GM21447 (cell line): ENCODE measurements at regions not wholly inside any gene's neighbourhood (a gene's known extent, or its start where the extent isn't known, plus 50 kb on each side); places are given as distances from the start of the nearest gene placed in this dataset.

ENCODE experiments used
- ATAC-seq: cut with Tn5 transposase; IDR thresholded peaks from one replicate; pipeline ENCODE4 v1.9.1; 2021; ENCODE audit not compliant: unreplicated experiment

DNA sequence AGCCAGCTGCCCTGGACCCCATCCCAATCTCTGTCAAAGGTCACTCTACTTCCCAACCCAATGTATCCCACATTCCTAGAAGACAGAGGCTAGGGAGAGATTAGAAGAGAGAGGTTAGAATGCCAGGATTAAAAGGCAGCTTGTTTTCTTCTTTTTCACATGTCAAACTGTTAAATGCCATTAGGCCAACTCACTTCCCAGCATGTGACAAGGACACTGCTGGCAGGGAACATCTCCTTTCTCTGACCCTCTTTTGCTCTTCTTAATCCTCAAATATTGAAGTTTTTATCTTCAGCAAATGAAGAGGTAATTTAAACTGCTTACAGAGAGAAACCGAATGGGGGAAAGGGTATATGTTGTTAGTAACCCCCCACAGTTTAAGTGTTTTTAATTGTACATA lies 89.1 kb downstream of the BBS10 start:
- ATAC-seq, result no peak

DNA sequence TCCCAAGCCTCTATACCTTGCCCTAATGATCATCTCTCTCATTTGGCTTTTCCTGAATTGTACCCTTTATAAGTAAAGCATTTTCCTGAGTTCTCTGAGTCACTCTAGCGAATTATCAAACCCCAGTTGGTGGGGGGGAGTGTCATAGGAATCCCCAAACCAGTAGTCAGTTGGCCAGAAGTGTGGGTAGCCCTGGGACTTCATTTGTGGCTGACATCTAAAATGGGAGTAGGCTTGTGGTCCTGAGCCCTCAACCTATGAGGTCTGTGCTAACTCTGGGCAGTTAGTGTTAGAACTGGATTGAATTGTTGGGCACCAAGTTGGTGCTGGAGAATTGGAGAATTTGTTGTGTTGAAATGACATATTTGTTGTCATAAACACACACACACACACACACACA lies 91.3 kb downstream of the BBS10 start:
- ATAC-seq, result no peak

DNA sequence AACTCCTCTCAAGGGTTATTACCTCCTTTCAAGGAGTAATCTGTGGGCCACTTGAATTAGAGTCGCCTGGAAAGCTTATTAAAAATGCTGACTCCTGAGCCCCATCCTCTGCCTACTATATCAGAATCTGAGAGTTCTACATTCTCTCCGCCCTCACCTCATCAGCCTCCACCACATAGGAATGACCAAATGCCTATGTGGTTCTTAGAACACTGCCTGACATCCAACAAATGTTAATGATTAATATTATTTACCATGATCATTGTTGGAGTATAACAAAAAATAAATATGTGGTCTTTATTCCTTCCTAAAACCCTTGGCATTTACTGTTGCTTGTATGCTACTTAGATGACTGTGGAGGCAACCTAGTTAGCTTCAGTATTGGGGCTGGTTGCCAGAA lies 91.9 kb downstream of the BBS10 start:
- no peak for ATAC-seq

DNA sequence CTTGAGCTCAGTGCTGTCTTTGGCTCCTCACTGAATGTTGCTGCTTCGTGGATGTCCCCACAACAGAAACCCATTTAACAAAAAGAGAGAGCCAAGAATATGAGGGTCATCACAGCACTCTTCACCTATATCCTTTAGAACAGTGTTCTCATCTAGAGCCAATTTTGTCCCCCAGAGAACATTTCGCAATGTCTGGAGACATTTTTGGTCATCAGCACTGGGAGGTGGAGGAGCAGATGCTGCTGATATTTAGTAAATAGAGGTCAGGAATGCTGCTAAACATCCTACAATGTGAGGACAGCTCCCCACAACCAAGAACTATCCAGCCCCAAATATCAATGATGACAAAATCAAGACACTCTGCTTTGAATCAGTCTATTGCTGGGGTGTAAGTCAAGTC lies 92.5 kb downstream of the BBS10 start:
- no peak for ATAC-seq

DNA sequence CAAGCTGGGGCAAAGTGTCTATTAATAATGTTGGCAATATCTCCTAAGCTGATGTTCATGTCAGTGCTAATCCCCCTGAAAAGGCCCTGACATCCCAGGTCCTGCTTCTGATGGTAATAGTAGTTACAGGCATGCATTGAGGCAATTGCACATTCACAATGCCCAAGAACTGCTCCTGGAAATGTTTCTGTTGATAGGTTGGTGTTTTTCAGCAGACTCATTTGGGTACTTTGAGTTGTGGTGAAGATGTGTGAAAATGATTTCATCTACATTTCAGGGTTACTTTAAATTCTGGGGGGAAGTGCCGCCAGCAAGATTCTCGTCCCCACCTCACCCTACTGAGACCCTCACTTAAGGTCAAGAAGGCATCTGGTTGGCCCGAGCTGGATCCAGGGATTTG lies 92.9 kb downstream of the BBS10 start:
- ATAC-seq, result no peak

DNA sequence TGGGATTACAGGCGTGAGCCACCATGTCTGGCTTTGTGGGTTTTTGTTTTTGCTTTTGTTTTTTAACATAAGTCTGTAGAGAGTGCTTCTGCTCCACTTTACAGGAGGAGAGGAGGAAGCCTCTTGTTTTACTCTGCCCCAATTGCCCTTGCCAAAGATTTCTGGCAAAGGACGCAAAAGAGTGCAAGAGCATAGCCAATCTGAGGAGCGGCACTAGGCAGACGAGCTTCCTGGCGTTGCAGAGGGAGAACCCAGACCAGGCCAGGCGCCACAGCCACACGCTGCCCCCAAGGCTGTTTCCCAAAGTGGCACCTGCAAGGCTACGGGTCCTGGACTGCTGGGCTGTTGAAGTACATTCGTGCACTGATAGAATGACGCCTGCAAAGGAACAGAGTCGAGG lies 96.2 kb downstream of the BBS10 start:
- no peak for ATAC-seq

DNA sequence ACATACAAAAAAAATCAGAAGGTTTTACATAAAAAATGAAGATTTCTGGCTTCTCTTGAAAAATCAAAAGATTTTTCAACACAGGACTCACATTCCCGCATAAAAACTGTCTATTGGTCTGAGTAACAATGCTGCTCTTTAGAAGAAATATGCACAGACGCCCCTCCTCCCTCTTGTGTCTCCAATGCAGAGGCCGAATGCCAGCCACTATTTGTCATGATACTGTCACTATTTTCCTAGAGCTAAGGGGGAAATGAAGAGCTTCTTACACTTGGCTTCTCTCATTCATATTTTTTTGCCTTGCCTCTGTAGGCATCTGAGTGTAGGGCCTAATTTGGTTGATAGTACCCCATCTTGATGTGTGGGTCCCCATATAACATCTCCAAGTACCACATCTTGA lies 98.0 kb downstream of the BBS10 start:
- no peak for ATAC-seq

DNA sequence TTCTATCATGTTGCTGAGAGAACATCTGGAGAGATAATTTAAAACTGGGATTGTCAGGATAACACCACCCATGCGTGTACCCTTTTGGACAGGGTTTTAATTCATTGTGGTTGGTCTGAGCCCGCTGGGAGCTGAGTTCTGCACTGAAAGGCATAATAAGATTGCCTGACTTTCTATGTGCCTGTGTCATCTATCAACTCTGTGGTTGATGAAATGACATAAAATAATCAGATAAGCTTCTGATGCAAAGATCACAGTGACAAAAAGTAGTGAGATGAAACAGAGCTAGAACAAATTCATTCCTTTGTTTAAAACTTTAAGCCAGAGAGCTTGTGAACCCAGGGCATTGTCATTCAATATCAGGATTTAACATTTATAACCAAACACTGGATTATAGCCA lies 98.7 kb downstream of the BBS10 start:
- no peak for ATAC-seq

DNA sequence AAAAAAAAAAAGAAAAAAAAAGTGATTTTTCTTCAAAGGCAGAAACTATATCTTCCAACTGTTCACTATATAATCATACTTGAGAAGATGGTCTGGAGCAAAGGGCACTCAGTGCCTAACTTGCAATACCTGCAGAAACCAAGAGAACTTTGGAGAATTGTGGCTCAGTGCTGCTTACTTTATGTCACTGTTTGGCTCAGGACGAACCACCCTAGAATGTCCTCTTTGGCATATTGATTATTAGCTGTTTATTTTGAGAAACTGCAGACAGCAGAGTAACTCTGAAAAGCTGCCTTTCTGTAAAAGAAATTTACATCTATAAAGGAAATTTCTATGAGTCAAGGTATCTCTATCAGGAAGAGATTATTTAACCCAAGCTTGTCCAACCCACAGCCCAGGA lies 100.2 kb downstream of the BBS10 start:
- ATAC-seq, result no peak

DNA sequence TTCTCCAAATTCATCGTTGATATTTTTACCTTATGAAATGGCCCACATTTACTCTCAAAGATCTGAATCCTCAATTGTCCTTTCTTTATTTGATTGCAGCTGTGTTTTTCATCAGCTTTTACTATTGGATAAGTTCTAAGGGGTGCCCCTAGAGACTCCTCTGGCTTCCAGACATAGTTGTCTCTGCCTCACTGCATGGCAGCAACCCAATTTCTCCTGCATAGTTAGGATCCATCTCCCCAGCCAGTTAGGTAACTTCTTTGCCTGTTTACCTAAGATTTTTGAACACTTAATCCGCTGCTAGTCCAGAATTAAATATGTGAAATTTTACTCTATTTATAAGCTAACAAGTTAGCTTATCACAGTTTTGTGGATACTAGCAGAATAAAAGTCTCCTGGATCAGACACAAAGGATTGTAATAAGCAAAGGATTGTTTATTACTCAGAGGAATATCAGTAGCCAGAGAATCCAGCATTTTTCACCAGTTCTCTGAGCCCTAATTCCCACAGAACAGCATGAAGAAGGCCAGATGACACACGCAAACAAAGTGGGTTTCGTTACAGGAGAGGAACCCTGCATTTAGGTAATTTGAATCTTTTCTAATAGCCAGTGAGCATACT lies 101.1 kb downstream of the BBS10 start:
- no peak for ATAC-seq

DNA sequence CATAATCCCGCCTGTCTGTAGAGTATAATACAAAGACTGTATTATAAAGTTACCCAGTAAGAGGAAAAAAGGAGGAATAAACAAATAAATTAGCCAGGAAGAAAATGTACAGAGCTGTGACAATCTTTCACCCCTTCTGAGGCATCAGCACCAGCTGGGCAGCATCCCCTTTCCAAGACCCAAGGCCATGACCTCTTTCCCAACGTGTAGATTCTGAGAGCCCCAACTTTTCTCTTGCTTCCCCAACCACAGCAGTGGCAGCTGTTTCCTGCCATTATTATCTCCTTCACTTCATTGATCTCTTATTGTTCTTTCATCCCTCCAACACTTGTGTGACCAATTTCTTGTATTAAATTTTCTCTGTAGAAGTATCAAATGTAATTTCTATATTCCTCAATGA lies 101.6 kb downstream of the BBS10 start:
- no peak for ATAC-seq

DNA sequence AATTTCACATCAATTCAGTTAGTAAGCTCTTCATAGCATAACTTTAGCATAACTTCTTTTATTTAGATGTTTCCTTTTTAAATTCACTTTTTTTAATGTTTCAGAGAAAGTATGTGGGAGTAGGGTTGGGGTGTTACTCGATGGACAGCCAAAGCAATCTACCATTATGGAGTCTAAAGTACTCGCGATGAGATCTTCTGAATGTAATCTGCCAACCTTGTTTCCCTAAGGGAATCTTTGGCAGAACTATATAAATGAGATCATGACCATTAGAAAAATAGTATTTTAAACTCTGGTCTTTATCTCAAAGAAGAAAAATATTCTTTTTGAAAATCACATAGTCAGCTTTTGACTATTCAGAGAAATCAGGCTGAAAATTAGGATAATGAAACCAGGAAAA lies 103.9 kb downstream of the BBS10 start:
- ATAC-seq, result no peak

DNA sequence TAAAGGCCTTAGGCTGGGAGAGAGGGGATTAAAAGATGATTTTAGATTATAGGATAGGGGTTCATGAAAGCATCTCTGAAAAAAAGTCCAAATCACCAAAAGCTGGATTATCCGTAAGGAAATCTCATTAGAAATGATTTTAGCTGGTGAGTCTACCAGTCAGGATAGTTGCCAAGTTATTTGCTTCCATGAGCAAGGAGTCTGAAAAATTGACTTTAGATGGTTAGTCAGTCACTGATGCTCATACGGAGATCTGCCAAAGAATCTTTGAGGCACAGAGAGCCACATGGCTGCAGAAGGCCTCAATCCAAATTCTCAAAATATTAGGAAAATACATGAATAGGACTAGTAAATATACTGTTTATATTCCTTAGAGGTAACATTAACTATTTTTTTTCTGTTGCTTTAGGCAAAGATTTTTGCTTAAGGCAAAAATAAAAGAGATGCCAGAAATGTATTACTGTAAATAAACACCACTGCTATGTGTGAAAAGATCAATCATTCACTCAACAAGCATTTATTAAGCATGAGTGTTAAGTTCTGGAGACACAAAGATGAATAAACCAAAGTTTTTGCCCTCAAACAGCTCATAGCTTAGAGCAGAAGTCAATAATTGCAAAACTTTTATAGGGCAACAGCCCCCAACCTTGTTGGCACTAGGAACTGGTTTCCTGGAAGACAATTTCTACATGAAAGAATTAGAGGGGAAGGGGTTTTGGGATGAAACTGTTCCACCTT lies 105.2 kb downstream of the BBS10 start:
- ATAC-seq, result no peak

DNA sequence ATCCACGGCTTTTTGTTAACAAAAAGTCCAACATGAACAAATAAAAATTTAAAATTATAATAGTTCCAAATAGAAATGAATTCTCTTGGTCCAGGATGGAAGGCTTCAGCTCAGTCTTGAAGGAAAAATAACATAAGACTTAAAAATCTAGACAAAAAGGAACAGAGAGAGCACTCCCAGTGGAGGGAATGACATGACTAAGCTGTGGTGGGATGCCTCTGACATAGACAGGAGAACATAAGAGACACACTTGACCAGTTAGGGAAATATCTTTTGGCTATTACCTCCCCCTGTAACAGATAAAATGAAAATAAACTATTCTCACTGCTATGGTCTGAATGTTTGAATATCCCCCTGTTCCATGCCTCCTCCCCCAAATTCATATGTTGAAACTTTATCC lies 106.8 kb downstream of the BBS10 start:
- ATAC-seq, result no peak

DNA sequence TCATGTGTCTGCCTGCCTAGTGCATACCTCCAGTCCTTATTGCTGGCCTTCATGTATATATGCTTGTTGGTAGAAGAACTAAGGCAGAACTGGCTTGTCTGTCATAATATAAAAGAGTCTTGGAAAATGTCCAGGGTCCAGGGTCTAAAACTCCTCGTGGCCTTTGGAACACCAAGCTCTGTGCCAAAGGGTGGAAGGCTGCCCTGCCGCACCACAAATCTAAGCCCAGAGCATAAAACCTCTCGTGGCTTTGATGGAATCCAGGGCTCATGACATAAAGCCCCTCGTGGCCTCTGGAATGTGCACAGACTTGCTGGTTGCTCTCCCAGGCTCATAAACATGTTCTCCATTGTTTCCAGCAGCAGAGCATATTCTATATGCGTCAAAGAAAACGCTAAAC lies 107.9 kb downstream of the BBS10 start:
- no peak for ATAC-seq

DNA sequence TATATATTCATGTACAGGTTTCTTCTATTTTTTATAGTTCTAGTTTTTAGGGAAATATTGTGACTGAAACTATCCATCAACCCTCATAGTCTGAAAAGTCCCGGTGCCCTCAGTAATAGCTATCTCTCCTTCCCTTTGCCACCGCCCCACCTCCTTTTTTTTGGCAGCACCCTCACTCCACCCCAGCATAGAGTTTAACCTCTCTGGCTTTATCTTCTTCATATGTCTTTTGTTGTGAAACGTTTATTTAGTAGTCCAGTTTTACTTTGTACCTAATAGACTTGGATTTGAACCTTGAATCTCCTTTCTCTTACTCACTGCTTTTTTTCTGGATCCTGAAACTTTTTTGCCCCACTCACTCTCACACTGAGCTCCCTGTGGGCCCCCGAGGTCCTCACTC lies 109.5 kb downstream of the BBS10 start:
- ATAC-seq, result no peak

DNA sequence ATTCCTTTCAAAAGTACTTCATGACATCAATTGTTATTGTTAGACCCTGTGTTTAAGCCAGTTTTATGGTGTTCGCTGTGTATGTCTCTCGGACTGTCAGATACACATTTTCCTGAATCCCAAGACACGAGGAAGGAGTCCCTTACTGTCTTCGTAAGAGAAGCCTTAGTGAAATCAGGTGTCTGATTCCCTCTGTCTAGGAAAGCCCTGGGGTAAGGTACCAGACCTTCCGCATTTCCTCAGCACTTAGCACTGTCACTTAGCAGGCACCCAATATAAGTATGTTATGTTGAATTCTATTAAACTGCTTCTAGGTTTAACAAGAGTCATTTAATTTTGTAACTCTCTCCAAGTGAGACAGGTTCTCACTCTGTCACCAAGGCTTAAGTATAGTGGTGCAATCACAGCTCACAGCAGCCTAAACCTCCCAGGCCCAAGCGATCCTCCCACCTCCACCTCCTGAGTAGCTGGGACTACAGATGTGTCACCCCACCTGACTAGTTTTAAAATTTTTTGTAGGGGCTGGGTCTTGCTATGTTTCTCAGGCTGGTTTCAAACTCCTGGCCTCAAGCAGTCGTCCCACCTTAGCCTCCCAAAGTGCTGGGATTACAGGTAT lies 111.0 kb downstream of the BBS10 start:
- ATAC-seq, result no peak

DNA sequence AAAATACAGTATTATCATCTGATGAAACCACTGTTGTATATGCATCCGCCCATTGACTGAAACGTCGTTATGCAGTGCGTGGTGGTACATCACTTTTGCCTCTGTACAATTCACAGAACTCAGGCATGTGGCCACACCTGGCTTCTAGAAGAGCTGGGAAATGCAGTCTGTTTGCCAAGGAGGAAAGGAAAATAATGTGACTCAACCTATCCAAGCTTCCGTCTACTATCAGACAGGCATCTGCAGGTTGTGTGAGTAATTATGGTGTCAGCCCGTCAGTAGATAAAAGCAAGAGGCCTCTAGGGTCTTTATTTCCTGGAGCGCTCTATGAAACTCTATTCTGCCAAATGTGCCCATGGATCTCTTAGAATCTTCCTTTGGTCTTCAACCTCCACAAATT lies 111.6 kb downstream of the BBS10 start:
- ATAC-seq, result no peak

DNA sequence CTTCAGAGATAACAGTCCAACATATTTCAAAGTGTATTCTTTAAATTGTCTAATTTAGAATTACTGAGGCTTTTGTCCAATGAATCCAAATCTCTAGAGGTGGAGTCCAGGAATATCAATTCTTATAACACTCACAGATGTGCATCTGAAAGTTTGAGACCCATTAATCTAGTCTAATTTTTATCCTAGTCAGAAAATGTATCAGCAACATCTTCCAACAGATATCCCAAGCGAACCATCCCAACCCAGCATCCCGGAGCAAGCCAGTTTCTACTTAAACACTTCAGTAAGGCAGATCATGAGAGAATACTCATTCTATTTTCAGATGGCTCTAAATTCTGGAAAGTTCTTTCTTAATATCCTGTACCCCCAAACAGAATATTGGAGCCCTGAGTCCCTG lies 113.5 kb downstream of the BBS10 start:
- ATAC-seq, result no peak

DNA sequence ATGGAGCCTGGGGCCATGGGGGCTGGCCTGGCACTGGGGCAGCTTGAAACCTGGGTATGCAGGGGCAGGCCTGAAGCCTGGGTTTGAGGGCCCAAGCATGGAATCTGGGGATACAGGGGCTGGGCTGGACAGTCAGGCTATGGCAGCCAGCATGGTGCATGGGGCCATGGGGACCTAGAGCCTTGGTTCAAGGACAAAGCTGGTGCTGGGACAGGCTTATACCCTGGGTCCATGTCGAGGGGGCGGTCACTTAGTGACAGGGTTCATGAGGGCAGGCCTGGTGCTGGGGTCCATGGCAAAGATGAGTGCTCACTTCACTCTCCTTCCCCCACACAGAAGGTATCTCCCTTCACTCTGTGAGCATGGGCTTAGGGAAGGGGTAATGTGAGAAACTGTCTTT lies 116.2 kb downstream of the BBS10 start:
- no peak for ATAC-seq

DNA sequence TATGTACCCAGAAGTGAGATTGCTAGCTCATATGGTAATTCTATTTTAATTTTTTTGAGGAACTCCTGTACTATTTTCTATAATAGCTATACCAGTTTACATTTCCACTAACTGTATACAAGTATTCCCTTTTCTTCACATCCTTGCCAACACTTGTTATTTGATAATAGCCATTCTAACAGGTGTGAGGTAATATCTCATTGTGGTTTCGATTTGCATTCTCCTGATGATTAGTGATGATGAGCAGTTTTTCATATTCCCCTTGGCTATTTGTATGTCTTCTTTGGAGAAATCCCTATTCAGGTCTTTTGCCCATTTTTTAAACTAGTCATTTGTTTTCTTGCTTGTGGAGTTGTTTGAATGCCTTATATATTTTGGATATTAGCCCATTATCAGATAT lies 121.3 kb downstream of the BBS10 start:
- ATAC-seq, result no peak

DNA sequence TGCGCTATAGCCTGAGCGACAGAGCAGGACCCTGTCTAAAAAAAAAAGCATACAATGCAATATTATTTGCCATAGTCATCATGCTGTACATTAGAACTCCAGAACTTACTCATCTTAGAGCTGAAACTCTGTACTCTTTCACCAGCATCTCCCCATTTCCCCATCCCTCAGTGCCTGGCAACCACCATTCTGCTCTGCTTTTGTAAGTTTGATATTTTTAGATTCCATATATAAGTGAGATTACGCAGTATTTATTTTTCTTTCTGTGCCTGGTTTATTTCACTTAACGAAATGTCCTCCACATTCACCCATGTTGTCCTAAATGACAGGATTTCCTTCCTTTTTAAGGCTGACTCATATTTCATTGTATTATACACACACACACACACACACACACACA lies 121.8 kb downstream of the BBS10 start:
- ATAC-seq, result no peak

DNA sequence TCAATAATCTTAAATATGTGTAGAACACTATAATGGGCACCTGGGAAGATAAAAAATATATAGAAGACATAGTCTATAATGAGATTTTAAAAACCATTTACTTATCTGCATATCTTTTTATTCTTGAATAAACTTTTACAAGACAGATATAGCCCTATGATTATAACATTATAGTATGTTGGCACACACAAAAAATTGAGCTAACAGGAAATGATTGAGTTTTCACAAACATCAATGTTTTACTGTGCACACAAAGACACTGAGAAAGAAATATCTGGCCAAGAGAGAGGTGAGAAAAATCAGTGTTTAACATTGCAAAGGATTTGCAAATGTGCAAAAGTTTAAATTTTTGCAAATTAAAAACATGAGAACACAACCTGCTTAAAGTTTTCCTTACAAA lies 124.3 kb downstream of the BBS10 start:
- ATAC-seq, result no peak
